ENCODE measurements at regions not wholly inside any gene's neighbourhood (a gene's known extent, or its start where the extent isn't known, plus 50 kb on each side); places are given as distances from the start of the nearest gene placed in this dataset.

DNA sequence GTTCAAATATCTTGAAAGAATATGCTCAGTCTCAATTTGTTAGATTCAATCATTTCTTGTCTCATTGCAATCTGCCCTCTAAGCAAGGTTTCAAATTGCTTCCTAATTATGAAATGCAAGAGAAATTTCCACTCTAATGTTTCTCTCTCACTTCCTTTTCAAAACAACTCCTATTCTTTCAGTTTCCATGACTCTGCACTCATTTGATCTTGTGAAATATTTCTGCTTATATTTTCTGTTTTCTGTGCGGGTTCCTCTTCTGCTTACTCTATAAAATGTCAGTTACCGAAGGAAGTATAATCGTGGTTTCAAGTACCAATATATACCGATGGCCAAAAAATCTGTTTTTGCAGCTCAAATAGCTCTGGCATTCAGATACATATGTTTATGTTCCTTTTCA, 521.9 kb upstream of the NAALADL2 start:
- no peak for TF ChIP-seq POLR2A (IDR thresholded peaks at IDR 0.05; ENCODE audit: low read depth, low read length)
- TF ChIP-seq, protein P1, sequence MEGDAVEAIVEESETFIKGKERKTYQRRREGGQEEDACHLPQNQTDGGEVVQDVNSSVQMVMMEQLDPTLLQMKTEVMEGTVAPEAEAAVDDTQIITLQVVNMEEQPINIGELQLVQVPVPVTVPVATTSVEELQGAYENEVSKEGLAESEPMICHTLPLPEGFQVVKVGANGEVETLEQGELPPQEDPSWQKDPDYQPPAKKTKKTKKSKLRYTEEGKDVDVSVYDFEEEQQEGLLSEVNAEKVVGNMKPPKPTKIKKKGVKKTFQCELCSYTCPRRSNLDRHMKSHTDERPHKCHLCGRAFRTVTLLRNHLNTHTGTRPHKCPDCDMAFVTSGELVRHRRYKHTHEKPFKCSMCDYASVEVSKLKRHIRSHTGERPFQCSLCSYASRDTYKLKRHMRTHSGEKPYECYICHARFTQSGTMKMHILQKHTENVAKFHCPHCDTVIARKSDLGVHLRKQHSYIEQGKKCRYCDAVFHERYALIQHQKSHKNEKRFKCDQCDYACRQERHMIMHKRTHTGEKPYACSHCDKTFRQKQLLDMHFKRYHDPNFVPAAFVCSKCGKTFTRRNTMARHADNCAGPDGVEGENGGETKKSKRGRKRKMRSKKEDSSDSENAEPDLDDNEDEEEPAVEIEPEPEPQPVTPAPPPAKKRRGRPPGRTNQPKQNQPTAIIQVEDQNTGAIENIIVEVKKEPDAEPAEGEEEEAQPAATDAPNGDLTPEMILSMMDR (IDR thresholded peaks at IDR 0.05 in 2 of 3, conservative IDR thresholded peaks at IDR 0.05 in 1 of 3; ENCODE audit: control insufficient read depth in 2 of 3, extremely low read depth in 1 of 3, insufficient read depth in 1 of 3, low read depth in 3 of 3, low read length in 3 of 3), result no peak
- no peak for TF ChIP-seq SIN3A (IDR thresholded peaks at IDR 0.05; ENCODE audit: low read depth, low read length)
- no peak for TF ChIP-seq CREM (IDR thresholded peaks at IDR 0.05; ENCODE audit: low read depth)
- no peak for TF ChIP-seq EZH2 (IDR thresholded peaks at IDR 0.05; ENCODE audit: borderline replicate concordance, control insufficient read depth, low read depth, low read length)
- no peak for TF ChIP-seq SREBF2 (IDR thresholded peaks at IDR 0.05; ENCODE audit: low read length)
- TF ChIP-seq, protein P2, sequence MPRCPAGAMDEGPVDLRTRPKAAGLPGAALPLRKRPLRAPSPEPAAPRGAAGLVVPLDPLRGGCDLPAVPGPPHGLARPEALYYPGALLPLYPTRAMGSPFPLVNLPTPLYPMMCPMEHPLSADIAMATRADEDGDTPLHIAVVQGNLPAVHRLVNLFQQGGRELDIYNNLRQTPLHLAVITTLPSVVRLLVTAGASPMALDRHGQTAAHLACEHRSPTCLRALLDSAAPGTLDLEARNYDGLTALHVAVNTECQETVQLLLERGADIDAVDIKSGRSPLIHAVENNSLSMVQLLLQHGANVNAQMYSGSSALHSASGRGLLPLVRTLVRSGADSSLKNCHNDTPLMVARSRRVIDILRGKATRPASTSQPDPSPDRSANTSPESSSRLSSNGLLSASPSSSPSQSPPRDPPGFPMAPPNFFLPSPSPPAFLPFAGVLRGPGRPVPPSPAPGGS (IDR thresholded peaks at IDR 0.05; ENCODE audit: borderline replicate concordance, insufficient read depth, low read depth, low read length, poor library complexity, severe bottlenecking), result no peak
- TF ChIP-seq GABPA (IDR thresholded peaks at IDR 0.05; ENCODE audit: low read depth), result no peak
- no peak for TF ChIP-seq ATF7 (IDR thresholded peaks at IDR 0.05; ENCODE audit: low read depth)
